Activated CD4-positive, alpha-beta T cell treated with anti-CD3 and anti-CD28 coated beads for 36 hours (primary cell): ENCODE measurements at regions not wholly inside any gene's neighbourhood (a gene's known extent, or its start where the extent isn't known, plus 50 kb on each side); places are given as distances from the start of the nearest gene placed in this dataset.
"Not testable (repeated sequence)": the region's sequence is repeated elsewhere in the genome, so short reads cannot be mapped to it uniquely, and the experiment has no call there.

ENCODE experiments used
- ATAC-seq: fragments of 200-7000 bp; cut with Tn5 transposase; one replicate; pipeline ENCODE4 v1.10.0; 2021; ENCODE audit warnings: mild to moderate bottlenecking, moderate library complexity
- CTCF ChIA-PET: fragments of 350-600 bp; sonication (Branson Sonifier 250); formaldehyde crosslinking; loops from one replicate; lab custom pipeline; 2021; ENCODE audit warnings: antibody characterized with exemption; lab: Charles Lee
- POLR2A ChIA-PET: fragments of 350-600 bp; sonication (Branson Sonifier 250); formaldehyde crosslinking; loops from one replicate; lab custom pipeline; 2021; ENCODE audit warnings: antibody characterized with exemption, inconsistent platforms; lab: Charles Lee
- DNase-seq: peaks from one replicate; pipeline ENCODE4 v3.0.0-alpha.2; 2020
- H3K27ac Mint-ChIP-seq: one replicate; pipeline ENCODE4 v1.8.0; 2021; ENCODE audit warnings: mixed read lengths
- H3K27me3 Mint-ChIP-seq: one replicate; pipeline ENCODE4 v1.8.0; 2021; ENCODE audit warnings: mixed read lengths
- H3K36me3 Mint-ChIP-seq: one replicate; pipeline ENCODE4 v1.8.0; 2021; ENCODE audit warnings: low read depth, mixed read lengths
- H3K4me1 Mint-ChIP-seq: one replicate; pipeline ENCODE4 v1.8.0; 2021; ENCODE audit warnings: mixed read lengths
- H3K4me3 Mint-ChIP-seq: one replicate; pipeline ENCODE4 v1.8.0; 2021; ENCODE audit warnings: mild to moderate bottlenecking, moderate library complexity, mixed read lengths
- H3K9me3 Mint-ChIP-seq: one replicate; pipeline ENCODE4 v1.8.0; 2021; ENCODE audit warnings: low read depth, mixed read lengths
- intact Hi-C, 2 experiments: fragments of 100-400 bp; cut with DNase I in 1 of 2; cut with micrococcal nuclease in 1 of 2; formaldehyde crosslinking; loops; one replicate each; pipeline versions ENCODE4 v1.14.2 to v1.15.1; 2022 to 2024; cut with DNase I, micrococcal nuclease

DNA sequence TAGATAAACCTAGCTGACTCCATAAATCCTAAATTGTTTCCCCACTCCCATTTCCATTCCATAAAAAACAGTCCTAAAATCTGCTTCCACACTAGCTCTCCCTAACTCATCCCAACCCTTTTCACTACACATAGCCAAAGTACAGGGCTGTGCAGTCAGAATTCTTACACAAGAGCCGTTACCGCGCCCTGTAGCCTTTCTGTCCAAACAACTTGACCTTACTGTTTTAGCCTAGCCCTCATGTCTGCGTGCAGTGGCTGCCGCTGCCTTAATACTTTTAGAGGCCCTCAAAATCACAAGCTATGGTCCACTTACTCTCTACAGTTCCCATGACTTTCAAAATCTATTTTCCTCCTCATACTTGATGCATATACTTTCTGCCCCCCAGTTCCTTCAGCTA is 516.8 kb downstream of the MATN1 start:
- POLR2A ChIA-PET, H3K9me3 Mint-ChIP-seq, ATAC-seq, H3K4me3 Mint-ChIP-seq, H3K27ac Mint-ChIP-seq, H3K36me3 Mint-ChIP-seq, CTCF ChIA-PET, H3K27me3 Mint-ChIP-seq, H3K4me1 Mint-ChIP-seq, intact Hi-C loops, DNase-seq: not testable (repeated sequence)

DNA sequence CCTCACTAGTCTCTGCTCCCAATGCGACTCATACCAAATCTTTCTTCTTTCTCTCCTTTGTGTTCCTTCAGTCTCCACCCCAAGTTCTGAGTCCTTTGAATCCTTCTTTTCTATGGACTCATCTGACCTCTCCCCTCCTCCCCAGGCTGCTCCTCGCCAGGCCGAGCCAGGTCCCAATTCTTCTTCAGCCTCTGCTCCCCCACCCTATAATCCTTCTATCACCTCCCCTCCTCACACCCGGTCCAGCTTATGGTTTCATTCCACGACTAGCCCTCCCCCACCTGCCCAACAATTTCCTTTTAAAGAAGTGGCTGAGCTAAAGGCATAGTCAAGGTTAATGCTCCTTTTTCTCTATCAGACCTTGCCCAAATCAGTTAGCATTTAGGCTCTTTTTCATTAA is 518.5 kb downstream of the MATN1 start:
- H3K36me3 Mint-ChIP-seq, intact Hi-C loops, CTCF ChIA-PET, H3K27me3 Mint-ChIP-seq, H3K27ac Mint-ChIP-seq, H3K4me3 Mint-ChIP-seq, POLR2A ChIA-PET, H3K9me3 Mint-ChIP-seq, H3K4me1 Mint-ChIP-seq, ATAC-seq, DNase-seq: not testable (repeated sequence)

DNA sequence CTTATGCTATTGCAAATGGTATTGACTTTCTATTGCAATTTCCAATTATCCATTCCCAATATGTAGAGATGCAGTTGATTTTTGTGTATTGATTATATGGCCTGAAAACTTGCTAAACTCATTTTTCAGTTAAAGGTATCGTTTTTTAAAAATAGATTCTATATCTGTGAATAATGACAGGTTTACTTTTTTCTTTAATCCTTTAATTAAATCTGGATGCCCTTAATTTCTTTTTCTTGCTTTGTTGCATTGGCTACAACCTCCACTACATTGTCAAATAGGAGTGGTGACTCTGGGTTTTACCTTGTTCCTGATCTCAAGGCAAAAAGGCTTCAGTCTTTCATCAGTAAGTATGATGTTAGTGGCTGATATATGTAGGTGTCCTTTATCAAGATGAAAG is 522.4 kb downstream of the MATN1 start:
- ChIA-PET CTCF (interaction anchor here (0.6 kb wide), 1 partner anchor 432 kb away, joined by 4 read pairs; no protein-coding TSS in a partner anchor), POLR2A (no interaction called here)
- Mint-ChIP-seq H3K4me1 (no peaks in the 10 kb centered on the region), H3K27me3 (peaks cover 13% of the 10 kb centered on the region), H3K4me3 (no peak overlapping the region), H3K36me3 (no peaks in the 10 kb centered on the region), H3K27ac (no peak overlapping the region), H3K9me3 (peaks cover 2% of the 10 kb centered on the region)
- intact Hi-C loops = no loop called here
- DNase-seq (no peak), ATAC-seq (no peak)

DNA sequence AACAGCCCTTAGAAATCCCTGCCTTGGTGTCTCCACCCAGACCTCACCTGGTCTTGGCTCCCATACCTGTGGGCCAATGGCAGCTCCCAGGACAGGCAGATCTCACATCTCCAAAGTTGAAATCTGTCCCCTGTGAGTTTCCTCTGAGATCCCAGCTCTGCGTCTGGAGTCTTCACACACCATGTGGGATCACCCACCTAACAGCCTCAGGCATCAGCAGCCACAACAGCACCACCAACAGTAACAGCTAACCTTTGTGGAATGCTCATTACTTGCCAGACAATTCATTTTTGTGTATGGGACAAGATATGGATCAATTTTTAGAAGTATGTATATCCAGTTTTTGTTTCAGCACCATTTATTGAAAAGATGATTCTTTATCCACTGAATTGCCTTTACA is 523.2 kb downstream of the MATN1 start:
- no peaks in the 10 kb centered on the region for H3K36me3 Mint-ChIP-seq
- no peak overlapping the region for H3K27ac Mint-ChIP-seq
- DNase-seq (no peak), ATAC-seq (no peak)
- H3K9me3 Mint-ChIP-seq = peaks cover 2% of the 10 kb centered on the region
- peaks cover 15% of the 10 kb centered on the region for H3K27me3 Mint-ChIP-seq
- intact Hi-C loops = no loop called here
- no peaks in the 10 kb centered on the region for H3K4me1 Mint-ChIP-seq
- ChIA-PET CTCF (no interaction called here), POLR2A (no interaction called here)
- H3K4me3 Mint-ChIP-seq = no peak overlapping the region

DNA sequence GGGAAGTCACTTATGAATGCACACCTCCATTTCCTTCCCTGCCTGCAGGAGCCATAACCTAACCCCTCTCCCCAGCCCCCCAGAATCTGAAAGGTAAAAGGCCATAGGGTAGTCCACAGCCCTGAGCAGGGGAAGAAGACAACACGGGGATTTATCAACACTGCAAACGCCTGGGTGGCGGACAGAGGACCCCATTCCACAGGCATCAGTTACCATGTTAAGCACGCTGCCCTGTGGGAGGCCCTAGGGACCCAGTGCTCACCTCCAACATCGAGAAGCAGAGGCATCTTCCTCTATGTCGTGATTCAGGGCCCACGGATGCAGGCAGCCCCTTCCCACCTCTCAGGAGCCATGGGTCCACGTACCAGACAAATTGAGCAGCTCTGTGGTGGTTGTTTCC is 523.8 kb downstream of the MATN1 start:
- Mint-ChIP-seq H3K4me3 (no peak overlapping the region), H3K27me3 (peaks cover 18% of the 10 kb centered on the region), H3K27ac (no peak overlapping the region), H3K9me3 (peaks cover 2% of the 10 kb centered on the region), H3K36me3 (no peaks in the 10 kb centered on the region), H3K4me1 (no peaks in the 10 kb centered on the region)
- ATAC-seq = no peak
- intact Hi-C loops = no loop called here
- ChIA-PET CTCF (no interaction called here), POLR2A (no interaction called here)
- DNase-seq = no peak

DNA sequence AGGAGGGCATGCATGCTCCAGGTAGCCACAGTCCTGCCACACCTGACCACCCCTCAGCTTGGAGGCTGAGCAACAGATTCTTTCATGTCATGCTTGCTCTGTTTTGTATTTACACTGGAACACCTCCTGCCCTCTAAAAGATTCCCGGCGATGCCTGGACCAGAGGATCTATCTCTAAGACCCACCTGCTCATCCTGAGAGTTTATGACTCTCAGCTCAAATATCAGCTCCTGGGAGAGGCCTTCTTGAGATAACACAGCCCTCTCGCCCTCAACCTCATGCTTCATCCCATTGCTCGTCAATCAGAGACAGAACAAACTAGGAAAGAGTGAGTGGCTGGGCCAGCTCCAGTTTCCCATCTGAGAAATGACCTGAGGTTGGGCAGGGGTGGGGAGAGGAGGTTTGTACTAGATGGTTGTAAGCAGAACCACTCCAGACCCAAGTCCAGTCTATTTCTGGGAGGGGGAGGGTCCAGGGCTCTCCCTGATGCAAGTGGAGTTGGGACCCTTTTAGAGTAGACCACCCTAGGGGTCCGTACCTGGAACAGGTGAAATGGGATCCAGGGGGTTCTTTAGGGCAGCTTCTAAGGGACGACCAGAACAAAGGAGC is 524.5 kb downstream of the MATN1 start:
- no peak for ATAC-seq
- ChIA-PET POLR2A (no interaction called here), CTCF (no interaction called here)
- H3K4me1 Mint-ChIP-seq = no peaks in the 10 kb centered on the region
- H3K27ac Mint-ChIP-seq = no peak overlapping the region
- intact Hi-C loops = no loop called here
- H3K27me3 Mint-ChIP-seq = peaks cover 18% of the 10 kb centered on the region
- no peak for DNase-seq
- H3K9me3 Mint-ChIP-seq = peaks cover 2% of the 10 kb centered on the region
- H3K36me3 Mint-ChIP-seq = no peaks in the 10 kb centered on the region
- no peak overlapping the region for H3K4me3 Mint-ChIP-seq

DNA sequence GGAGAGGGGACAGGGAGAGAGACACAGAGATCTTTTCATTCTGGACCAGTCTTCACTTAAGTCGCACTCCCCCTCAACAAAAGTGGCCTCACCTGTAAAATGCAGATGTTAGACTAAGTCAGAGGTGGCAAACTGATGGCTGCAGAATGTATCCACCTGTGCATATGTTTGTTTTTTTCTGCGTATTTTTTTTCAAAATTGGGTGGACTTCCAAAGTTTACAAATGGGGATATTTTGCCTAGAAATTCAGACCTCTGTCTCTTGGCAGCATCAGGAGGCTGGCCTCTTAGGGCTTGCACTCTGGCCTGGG is 525.0 kb downstream of the MATN1 start:
- CTCF ChIA-PET = no interaction called here
- H3K4me1 Mint-ChIP-seq = no peaks in the 10 kb centered on the region

DNA sequence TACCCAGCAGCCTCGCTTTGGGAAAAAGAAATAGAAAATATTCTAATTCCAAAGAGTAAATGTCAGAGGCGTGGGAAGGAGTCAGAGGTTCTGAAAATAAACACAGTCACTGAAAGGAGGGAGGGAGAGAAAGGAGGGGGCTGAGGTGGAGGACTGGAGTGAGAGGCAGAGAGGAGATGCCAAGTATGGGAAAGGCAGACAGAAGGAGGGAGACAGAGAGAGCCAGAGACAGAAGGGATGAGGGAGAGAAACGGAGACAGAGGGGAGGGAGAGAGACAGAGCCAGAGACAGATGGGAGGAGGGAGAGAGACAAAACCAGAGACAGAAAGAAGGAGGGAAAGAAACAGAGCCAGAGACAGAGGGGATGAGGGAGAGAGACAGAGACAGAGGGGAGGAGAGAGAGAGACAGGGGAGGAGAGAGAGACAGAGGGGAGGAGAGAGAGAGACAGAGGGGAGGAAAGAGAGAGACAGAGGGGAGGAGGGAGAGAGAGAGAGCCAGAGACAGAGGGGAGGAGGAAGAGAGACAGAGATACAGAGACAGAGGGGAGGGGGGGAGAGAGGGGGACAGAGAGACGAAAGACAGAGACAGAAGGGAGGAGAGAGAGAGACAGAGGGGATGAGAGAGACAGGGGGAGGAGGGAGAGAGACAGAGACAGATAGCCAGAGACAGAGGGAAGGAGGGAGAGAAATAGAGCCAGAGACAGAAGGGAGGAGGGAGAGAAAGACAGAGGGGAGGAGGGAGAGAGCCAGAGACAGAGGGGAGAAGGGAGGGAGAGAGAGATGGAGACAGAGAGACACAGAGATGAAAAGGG is 525.5 kb downstream of the MATN1 start:
- Mint-ChIP-seq H3K27ac (no peak overlapping the region), H3K36me3 (no peaks in the 10 kb centered on the region), H3K9me3 (peaks cover 2% of the 10 kb centered on the region), H3K4me1 (no peaks in the 10 kb centered on the region), H3K4me3 (no peak overlapping the region), H3K27me3 (peaks cover 21% of the 10 kb centered on the region)
- intact Hi-C loops = no loop called here
- no peak for DNase-seq
- CTCF ChIA-PET = no interaction called here
- POLR2A ChIA-PET = no interaction called here
- no peak for ATAC-seq

More for the DNA sequence above, 525.0 kb downstream of the MATN1 start:
- Mint-ChIP-seq H3K4me3 (no peak overlapping the region), H3K27me3 (peaks cover 20% of the 10 kb centered on the region), H3K9me3 (peaks cover 2% of the 10 kb centered on the region), H3K27ac (no peak overlapping the region), H3K36me3 (no peaks in the 10 kb centered on the region)
- intact Hi-C loops = no loop called here
- ATAC-seq (no peak), DNase-seq (no peak)
- POLR2A ChIA-PET = no interaction called here

DNA sequence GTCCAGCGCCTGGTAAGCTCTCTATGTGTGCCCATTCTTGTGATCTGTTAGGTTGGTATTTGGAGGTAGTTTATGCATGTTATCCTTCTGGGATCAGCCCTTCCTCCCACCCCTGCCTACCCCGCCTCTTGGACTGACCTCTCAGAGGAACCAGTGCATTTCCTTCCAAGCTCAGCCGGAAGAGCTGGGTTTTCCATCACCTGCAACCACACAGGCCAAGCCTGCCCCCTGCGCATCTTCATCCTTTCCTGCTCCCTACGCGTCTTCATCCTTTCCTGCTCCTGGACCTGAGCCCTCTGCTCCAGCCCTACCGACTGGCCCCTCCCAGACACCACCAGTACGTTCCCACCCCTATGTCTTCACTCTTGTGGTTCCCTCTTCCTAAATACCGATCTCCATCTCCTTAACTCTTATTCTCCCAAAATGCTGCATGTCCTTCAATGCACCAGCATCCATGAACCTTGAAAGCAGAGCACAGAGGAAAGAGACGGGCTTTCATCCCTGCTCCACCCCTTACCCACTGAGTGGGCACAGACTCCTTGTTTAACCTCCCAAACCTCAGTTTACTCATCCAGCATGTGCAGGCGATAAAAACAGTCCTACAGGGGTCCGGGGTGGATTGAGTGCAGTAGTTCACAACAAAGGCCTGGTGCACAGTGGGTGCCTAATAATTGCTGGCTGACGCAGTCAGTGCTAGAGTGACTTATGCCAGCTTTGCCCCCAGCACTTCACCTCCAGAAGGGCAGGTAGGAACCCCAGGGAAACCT is 526.3 kb downstream of the MATN1 start:
- no peaks in the 10 kb centered on the region for H3K4me1 Mint-ChIP-seq
- no peak for ATAC-seq
- H3K4me3 Mint-ChIP-seq = no peak overlapping the region

DNA sequence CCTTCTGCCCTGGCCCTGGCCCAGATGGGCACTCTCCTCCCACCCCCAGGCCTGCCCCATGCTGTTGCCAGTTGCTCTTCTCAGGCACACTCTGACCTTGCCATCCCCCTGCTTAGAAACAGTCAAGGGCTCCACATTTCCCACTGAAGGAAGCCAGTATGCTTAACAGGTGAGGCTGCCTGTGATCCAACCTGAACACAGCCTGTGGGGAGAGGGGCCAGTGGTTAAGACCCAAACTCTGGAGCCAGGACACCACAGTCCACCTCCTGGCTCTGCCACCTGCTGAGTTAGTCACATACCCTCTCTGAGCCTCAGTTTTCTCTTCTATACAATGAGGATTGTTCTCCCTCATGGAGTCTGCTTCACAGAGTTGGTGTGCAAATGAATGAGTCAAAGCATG is 526.9 kb downstream of the MATN1 start:
- intact Hi-C loops = no loop called here
- H3K36me3 Mint-ChIP-seq = no peaks in the 10 kb centered on the region
- no peak overlapping the region for H3K27ac Mint-ChIP-seq
- ATAC-seq = no peak
- CTCF ChIA-PET = no interaction called here
- DNase-seq = no peak
- H3K4me1 Mint-ChIP-seq = no peaks in the 10 kb centered on the region
- POLR2A ChIA-PET = no interaction called here
- H3K4me3 Mint-ChIP-seq = no peak overlapping the region
- peaks cover 2% of the 10 kb centered on the region for H3K9me3 Mint-ChIP-seq
- H3K27me3 Mint-ChIP-seq = peaks cover 24% of the 10 kb centered on the region

More for the DNA sequence above, 526.3 kb downstream of the MATN1 start:
- ChIA-PET POLR2A (no interaction called here), CTCF (no interaction called here)
- intact Hi-C loops = no loop called here
- no peaks in the 10 kb centered on the region for H3K36me3 Mint-ChIP-seq
- H3K9me3 Mint-ChIP-seq = peaks cover 2% of the 10 kb centered on the region
- no peak for DNase-seq
- peaks cover 24% of the 10 kb centered on the region for H3K27me3 Mint-ChIP-seq
- no peak overlapping the region for H3K27ac Mint-ChIP-seq

DNA sequence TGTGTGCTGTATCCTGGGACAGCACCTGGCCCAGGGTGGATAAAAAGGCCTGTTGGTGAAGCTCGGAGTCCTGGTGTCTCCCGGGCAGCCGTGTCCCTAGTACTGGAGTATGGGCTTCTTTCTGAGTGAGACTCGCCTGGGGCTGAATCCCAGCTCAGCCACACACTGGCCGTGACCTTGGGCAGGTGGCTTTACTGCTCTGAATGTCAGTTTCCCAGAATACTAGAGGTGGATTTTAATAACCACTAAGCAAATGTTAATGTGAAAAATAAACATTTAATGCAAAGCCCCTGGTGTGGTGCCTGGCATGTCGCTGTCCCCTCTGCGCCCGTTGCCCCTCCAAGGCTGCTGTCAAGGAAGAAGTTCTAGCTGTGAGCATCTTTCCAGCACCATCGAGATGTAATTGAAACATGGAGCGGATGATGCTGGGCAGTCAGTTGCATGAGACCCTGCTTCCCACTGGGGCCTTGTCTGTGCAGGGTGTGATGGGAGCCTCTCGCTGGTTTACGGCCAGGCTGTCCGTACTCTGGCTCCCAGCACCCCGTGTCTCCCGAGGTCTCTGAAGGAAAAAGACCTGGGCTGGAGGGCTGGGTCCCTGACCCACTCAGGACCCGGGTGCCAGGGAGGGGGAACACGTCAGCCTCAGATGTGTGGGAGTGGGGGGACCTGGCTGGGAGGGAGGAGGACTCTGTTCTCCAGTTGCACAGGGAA is 527.8 kb downstream of the MATN1 start:
- Mint-ChIP-seq H3K27ac (no peak overlapping the region), H3K9me3 (no peaks in the 10 kb centered on the region), H3K36me3 (no peaks in the 10 kb centered on the region), H3K27me3 (peaks cover 26% of the 10 kb centered on the region), H3K4me3 (no peak overlapping the region), H3K4me1 (peaks cover 4% of the 10 kb centered on the region)
- intact Hi-C loops = no loop called here
- ChIA-PET POLR2A (no interaction called here), CTCF (interaction anchor here (1.5 kb wide), 1 partner anchor 37 kb away, joined by 3 read pairs; no protein-coding TSS in a partner anchor)
- DNase-seq = no peak
- ATAC-seq = no peak
